ENCODE measurements at regions not wholly inside any gene's neighbourhood (a gene's known extent, or its start where the extent isn't known, plus 50 kb on each side); places are given as distances from the start of the nearest gene placed in this dataset.

GRCh38 chr12:75714462-75715322 lies 203.3 kb upstream of the KRR1 start:
- no peak for TF ChIP-seq REST (IDR thresholded peaks at IDR 0.05)
- no peak for TF ChIP-seq CTCF (IDR thresholded peaks at IDR 0.05; ENCODE audit: low read depth, low read length, missing input control)
- no peak for TF ChIP-seq MAX (IDR thresholded peaks at IDR 0.05)
- no peak for TF ChIP-seq HNF4G (IDR thresholded peaks at IDR 0.05)
- no peak for TF ChIP-seq GABPA (IDR thresholded peaks at IDR 0.05 in 1 of 2, conservative IDR thresholded peaks at IDR 0.05 in 1 of 2)
- TF ChIP-seq JUND (IDR thresholded peaks at IDR 0.05): no peak

Measured in liver (tissue), 3 donors.